ENCODE measurements at regions not wholly inside any gene's neighbourhood (a gene's known extent, or its start where the extent isn't known, plus 50 kb on each side); places are given as distances from the start of the nearest gene placed in this dataset.

- no peak for TF ChIP-seq EZH2phosphoT487 (IDR thresholded peaks at IDR 0.05)
- no peak for TF ChIP-seq CTCF (IDR thresholded peaks at IDR 0.05)
These were observed 811.5 kb upstream of the CITED2 start for GRCh38 chr6:140185991-140186390.
